NCI-H2107 treated with DMSO at 0.1 percent for 48 hours (cell line): ENCODE measurements at regions not wholly inside any gene's neighbourhood (a gene's known extent, or its start where the extent isn't known, plus 50 kb on each side); places are given as distances from the start of the nearest gene placed in this dataset.
"Not testable (repeated sequence)": the region's sequence is repeated elsewhere in the genome, so short reads cannot be mapped to it uniquely, and the experiment has no call there.

ENCODE experiments used
- DNase-seq: peaks from one replicate; lab custom pipeline; 2025; ENCODE audit not compliant: unreplicated experiment; lab: John Stamatoyannopoulos, UW

DNA sequence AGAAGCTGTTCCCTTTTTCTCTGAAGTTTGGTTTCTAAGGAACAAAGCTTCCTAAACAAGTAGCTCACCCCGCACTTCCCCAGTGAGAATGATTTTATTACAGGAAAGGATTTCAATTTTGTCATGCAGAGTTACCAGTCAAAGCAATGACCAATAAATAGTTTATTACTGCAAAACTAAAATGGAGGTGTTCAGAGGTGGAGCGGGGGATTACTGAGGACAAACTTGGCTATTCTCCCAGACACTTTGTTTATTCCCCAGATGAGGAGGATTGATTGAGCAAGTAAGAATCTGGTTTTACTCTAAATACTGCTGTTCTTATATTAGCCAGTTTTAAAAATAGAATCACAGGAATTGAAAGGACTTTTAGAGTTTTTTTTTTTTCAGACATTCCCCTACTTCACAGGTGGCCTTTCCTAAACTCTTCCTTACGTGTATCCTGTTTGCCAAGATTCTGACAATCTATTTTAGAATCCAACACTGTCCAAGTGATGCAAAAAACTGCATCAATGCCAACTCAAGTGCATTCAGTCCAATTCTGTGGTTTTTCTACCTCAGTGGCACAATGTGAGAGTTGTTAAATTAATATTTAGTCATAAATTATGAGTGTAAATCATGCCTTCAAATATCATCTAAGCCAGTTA, 136.1 kb downstream of the TNFSF18 start:
- no peak for DNase-seq

DNA sequence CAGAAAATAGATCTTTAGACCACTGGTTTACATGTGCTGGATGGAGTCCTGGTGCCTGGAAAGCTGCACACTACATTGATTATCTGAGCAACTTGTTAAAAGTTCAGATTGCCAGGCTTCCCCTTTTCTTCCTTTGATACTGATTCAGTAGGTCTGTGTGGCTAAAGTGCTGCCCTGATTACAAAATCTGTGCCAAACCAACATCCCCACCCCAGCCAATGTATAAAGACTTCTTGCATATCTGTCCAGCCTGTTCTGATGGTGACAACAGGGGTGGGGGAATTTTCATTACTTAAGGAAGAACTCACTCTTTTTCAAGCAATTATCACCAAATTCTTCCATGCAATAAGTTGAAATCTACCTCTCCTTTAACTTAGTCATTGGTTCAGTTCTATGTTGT, 135.5 kb downstream of the TNFSF18 start:
- DNase-seq = no peak

DNA sequence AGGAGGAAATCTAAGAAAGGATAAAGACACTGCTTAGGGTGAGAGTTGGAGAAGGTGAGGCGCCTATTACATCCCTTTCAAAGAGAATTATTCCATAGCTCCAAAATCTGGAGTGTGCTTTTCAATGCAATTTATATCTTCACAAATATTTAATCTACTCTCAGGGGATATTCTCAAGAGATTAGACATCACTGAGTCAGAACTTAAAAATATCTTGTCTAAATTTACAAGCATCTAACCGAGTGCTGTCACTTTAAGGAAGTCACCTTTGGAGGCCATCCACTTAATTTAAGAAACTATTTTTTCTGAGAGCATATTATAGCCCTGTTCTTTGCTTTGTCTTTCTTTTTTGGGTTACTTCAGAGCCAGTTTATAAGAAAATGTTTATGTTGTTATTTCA, 134.6 kb downstream of the TNFSF18 start:
- no peak for DNase-seq

DNA sequence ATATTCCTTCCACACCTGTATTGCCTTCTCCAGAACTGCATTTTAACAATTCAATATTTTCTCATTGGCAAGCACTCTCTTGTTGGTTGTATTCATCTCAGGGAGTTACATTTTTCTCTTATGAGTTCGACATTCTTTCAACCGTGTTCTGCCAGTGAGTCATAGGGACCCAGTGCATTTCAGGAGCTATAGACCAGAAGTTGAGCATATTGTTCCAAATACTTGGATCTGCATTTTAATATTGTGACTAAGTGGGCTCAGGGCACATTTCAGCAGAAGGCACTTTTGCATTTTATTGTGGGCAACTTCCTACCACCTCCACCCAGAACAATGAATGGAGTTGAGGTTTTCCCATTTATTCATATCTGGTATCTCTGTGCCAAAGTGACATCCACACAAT, 132.8 kb downstream of the TNFSF18 start:
- DNase-seq = no peak

DNA sequence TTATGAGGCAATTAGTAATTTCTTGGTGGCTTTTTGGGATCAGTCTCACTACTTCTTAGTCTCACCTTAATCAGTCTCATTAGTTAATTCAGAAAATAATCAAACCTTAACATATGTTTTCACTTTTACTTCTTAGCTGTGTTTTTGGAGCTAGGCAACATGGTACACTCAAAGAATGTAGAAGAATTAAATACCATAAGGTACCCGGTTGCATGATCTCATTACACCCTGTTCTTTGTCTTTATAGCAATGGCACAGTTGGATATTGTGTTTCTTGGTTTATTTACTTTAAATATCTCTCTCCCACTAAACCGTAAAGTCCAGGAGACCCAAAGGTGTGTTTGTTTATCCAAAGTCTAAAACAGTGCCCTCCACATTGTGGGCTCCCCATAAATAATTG, 132.3 kb downstream of the TNFSF18 start:
- no peak for DNase-seq

DNA sequence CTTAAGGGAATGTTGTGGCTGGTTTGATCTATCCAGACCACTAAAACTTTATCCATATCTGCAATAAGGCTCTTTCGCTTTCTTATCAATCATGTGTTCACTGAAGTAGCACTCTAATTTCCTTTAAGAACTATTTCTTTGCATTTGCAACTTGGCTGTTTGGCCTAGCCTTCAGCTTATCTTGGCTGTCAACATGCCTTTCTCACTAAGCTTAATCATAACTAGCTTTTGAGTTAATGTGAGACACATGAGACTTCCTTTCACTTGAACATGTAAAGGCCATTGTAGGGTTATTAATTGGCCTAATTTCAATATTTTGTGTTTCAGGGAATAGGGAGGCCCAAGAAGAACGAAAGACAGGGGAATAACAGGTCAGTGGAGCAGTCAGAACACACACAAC, 124.7 kb downstream of the TNFSF18 start:
- no peak for DNase-seq

DNA sequence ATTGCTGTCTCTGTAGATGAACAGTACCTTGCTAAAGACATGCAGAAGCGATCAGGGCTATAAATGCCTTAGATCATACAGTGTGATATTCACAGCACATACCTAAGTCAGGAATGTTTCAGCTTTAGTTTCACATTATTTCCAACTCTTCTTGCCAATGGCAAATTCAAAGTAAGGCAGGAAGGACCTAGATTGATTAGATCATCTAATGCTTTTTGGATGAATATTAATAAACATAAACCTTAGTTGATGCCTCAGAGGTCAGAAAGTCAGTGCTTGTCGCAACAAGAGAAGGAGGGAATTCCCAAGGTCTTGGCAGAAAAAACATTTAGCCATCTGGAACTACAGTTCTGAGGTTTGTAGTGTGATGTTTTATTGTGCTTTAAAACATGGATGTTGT, 122.3 kb downstream of the TNFSF18 start:
- DNase-seq = no peak

DNA sequence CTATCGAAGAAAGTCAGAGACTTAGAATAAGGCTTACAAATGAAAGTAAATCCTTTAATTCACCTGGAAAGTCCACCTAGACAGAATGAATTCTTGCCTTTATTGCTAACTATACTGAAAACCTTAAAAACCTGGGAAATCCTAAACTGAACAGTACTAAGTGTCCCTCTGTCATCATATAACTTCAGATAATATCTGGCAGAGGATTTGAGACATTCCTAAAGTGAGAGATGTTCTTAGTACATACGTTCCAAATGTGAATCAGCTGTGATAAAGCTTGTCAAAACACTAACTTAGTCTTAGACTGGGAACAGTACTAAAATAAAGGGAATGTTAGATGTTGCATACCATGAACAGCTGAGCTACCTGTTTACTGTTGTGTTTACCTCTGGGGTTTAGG, 121.7 kb downstream of the TNFSF18 start:
- no peak for DNase-seq

DNA sequence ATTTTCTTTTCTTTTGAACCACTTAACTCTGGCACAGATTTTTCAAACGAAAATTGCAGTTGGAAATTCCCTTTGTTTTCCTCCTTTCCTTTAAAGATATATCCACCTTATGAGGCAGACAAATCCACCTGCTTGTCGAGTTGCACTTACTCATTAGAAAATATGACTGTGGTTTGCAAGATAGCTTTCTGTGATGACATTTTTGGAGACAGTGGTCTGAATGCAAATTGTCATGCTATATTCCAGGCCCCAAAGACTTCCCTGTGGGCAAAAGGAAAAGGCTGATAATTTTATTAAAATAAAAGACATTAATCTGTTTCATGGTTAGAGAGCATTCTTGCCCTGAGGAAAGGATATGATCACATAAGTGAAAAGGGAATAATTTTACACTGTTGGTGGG, 120.6 kb downstream of the TNFSF18 start:
- no peak for DNase-seq

DNA sequence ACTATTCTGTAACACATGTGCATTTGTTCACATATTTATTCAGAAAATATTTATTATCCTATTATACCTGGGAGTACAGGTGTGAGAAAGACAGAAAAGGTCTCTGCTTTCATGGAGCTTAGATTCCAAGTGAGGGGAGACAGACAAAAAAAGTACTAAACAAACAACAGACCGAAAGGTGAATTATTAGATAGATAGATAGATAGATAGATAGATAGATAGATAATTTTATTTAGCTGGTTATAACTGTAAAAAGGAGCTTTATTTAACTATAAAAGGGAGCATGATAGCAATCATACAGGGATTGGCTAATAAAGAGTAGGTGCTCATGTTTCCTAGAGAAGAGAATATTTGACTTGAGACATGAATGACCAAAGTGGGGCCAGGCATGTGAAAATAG, 119.4 kb downstream of the TNFSF18 start:
- DNase-seq = no peak

DNA sequence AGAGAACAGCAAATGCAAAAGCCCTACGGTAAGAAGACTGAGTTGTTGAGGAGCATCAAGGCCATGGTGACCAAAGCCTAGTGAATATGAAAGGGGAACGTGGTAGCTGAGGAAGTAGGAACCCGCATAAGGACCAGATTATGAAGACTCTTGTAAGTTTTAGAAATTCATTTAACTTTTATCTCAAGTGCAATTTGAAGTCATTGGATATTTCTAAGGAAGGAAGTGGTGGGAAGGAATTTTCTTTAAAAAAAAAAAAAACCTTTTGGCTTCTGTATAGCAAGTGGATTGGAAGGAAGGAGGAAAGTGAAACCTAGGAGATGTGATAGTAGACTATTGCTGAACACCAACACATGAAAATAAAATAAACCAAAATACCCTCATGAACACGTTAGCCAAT, 119.0 kb downstream of the TNFSF18 start:
- DNase-seq = no peak

DNA sequence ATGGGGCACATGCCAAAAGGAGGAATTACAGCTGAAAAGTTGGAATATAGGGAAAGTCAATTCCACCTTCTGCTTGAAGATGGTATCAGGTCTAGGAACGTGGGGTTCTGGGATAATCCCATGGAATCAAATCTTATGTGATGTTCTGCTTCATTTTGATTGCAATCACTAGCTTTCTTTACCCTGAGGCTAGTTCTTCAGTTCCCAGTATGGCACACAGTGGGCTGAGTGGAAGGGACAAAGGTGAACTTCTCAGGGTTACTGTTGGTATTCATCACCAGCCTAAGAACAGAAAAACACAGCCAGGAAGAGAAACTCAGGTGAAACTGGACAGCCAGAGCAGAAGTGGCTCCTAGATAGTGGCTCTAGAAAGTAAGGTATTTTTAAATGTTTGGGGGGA, 117.8 kb downstream of the TNFSF18 start:
- DNase-seq = no peak

DNA sequence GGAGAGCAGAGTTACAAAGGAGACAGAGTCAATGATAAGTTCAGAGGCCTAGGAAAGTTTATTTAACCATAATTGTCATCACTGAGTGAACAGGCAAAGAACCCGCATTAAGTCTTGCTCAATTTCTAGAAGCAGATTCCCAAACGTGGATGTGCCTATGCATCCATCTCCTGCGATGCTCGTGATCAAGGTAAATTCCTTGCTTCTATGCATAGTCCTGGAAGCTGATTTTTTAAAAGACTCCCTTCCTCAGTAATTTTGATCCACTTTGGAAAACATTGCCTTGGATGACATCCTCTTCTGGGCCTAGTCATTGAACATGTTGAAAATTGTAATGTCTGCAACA, 116.4 kb downstream of the TNFSF18 start:
- DNase-seq = no peak

DNA sequence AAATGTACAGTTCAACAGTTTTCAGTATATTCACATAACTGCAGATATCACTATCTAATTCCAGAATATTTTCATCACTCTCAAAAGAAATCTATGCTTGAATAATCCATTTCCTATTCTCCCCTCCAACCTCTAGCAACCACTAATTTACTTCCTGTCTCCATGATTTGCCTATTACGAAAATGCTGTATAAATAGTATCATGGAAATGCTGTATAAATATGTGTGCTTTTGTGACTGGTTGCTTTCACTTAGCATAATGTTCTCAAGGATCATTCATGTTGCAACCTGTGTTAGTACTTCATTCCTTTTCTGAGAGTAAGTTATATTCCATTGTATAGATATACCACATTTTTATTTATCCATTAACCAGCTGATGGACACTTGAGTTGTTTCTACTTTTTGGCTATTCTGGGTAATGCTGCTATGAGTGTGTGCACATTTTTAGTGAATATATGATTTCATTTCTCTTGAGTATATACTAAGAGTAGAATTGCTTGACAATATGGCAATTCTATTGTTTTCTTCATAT, 115.6 kb downstream of the TNFSF18 start:
- DNase-seq = no peak

DNA sequence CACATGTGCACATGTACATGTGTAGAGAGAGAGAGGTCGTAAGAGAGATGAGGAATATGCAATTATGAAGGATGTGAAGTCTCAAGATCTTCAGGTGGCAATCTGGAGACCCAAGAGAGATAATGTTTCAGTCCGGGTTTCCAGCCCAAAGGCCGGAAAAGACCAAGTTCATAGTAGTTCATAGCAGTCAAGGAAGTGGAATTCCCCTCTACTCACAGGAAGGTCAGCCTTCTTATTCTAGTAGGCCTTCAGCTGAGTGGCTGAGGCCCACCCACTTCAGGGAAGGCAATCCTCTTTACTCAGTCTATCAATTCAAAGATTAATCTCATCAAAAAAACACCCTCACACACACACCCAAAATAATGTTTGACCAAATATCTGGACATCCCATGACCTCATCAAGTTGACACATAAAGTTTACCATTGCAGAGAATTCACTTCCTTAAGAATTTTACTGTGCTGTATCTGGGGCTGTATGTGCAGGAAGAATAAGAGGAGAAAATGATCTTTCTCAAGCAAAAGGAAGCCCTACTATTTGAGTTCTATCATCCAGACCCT, 114.6 kb downstream of the TNFSF18 start:
- DNase-seq = no peak

DNA sequence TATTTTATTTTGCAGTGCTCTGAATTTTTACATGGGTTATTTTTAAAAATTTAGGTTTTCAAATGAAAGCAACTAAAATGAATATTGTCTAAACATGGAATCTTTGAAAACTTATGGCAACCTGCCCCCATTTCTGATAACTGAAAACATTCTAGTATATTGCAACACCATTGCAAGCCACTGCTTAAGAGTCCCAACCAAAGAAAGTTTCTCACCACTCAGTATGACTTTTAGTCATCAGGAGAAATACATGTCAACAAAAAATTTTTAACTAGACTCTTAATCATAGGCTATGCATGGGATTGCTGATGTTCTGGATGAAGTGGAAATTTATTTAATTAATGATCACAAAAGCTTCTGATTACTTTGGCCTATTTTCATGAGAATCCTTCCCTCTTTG, 112.1 kb downstream of the TNFSF18 start:
- DNase-seq = no peak

DNA sequence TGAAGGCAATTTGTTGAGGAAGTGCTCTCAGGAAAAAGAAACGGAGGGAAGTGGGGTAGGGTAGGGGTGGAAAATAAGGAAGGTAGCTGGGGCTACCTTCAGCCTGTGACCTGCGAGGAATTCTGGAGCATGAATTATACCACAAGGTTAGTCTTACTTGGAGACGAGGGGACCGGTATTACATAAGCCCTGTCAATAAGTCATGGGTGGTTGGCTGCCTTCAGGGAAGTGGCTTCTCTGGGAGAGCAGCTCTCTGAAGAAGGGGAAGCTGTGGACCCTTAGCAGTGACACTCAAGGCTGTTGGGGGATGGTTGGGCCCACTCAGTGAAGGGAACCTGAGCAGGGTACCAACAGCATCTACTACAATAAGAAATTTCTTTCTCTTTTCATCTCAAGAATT, 111.3 kb downstream of the TNFSF18 start:
- no peak for DNase-seq

DNA sequence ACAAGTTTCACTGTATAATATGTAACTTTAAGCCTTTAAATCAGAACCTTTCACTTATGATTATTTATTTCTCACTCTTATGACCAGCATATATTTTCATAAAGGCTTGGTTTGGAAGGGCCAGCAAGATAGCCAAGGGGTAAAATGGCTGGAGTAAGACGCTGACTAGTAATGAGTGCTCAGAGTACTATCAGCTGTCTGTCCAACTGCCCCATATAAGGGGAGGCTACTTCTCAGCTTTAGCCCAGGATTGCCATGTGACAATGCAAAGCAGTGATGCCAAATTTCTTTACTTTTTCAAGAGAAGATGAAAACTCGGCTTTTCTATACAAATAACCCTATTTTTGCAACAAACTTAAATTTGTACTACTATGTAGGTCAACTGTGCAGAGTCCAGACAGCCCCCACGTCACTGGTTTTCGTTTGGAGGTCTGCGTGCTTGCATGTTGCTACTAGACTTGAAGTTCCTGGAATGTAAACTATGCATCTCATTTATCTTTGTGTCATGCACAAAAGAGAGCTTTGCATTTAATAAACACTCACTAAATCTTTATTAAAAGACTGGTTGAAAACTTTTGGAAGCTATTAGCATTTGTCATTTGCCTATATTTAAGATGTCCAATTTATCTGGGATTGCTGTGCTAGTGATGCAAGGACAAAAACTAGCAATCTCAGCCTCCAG, 110.4 kb downstream of the TNFSF18 start:
- DNase-seq = no peak

DNA sequence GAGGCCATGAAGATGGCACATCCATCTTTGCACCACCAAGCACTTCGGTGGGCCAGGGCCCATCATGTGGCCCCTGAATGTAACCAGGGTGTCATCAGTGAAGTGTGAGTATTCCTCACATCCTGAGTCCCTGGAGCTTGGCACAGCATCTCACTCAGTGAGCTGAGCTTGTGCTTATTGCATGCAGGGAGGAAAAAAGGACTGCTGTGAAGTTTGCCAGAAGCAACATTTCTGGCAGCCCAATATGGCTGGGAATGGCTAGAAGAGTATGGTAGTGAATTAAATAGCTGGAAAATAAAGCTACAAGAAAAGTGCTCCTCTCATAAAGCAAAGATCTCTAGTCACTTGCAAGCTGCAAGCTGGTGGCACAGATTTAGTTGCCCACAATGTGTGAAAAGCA, 109.3 kb downstream of the TNFSF18 start:
- DNase-seq = no peak

DNA sequence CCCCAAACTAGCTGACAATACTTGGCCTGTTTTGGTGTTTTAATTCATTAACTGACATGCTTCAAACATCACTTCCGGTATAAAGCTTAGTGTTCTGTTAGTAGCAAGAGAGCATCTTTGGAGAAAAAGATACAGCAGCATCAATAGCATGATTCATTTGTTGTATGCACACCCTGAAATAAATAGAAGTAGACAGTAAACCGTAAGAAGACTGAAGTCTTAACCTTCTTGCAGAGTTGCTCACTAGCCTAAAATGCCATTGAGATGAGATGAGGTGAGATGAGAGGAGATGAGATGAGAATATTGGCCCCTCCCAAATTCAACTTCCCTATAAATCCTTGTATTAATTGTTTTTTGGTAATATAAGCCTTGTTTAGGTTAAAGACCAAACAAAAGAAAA, 108.8 kb downstream of the TNFSF18 start:
- no peak for DNase-seq

DNA sequence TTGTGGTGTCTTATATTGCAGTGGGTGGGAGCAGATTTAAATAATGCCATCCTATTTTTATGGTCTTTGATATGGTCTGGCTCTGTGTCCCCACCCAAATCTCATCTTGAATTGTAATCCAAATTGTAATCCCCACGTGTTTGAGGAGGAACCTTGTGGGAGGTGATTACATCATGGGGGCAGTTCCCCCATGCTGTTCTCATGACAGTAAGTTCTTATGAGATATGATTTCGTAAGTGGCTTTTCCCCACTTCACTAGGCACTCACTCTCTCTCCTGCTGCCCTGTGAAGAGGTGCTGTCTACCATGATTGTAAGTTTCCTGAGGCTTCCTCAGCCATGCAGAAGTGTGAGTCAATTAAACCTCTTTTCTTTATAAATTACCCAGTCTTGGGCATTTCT, 107.6 kb downstream of the TNFSF18 start:
- not testable (repeated sequence) for DNase-seq

DNA sequence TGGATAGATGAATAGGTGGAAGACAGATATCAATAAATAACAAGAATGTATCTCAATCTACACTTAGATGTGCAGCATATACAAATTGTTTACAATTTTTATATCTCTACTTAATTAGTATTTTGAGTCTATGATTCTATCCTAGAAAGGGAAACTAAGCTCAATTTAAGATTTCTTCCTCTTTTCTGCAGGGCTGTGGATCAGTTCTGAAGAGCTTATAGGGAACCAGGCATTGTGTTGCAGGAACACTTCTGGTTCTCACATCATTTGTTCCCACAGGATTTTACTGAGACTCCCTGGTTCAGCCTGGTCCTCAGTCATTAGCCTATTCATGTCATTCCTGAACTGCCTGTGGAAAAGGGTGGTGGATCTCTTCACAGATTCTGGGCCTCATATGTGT, 105.8 kb downstream of the TNFSF18 start:
- DNase-seq = no peak
